ENCODE measurements at regions not wholly inside any gene's neighbourhood (a gene's known extent, or its start where the extent isn't known, plus 50 kb on each side); places are given as distances from the start of the nearest gene placed in this dataset.

DNA sequence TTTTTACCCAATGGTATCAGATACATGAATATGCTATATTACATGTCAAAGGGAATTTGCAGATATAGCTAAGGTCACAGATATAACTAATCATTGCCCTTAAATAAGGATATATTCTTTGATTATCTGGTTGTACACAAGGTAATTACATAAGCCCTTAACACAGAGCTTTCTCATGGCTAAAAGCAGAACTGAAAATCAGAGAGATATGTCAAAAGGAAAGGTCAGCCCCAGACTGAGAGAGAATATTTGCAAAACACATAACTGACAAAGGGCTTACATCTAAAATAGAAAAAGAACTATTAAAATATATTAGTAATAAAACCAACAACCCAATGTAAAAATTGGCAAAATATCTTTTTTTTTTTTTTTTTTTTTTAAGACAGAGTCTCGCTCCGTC is 1029.5 kb upstream of the LRRN3 start:
- H3K4me1 ChIP-seq = no peaks in the 10 kb centered on the region
- H3K36me3 ChIP-seq = no peaks in the 10 kb centered on the region
- no peak overlapping the region for H3K27ac ChIP-seq (replicated peaks in 1 of 4)
- no peak overlapping the region for H3K4me3 ChIP-seq
- TF ChIP-seq POLR2AphosphoS5 (IDR thresholded peaks at IDR 0.05) (no peak), POLR2A (IDR thresholded peaks at IDR 0.05; ENCODE audit: low read depth) (no peak), EP300 (IDR thresholded peaks at IDR 0.05) (no peak)
- TF ChIP-seq, protein P1, sequence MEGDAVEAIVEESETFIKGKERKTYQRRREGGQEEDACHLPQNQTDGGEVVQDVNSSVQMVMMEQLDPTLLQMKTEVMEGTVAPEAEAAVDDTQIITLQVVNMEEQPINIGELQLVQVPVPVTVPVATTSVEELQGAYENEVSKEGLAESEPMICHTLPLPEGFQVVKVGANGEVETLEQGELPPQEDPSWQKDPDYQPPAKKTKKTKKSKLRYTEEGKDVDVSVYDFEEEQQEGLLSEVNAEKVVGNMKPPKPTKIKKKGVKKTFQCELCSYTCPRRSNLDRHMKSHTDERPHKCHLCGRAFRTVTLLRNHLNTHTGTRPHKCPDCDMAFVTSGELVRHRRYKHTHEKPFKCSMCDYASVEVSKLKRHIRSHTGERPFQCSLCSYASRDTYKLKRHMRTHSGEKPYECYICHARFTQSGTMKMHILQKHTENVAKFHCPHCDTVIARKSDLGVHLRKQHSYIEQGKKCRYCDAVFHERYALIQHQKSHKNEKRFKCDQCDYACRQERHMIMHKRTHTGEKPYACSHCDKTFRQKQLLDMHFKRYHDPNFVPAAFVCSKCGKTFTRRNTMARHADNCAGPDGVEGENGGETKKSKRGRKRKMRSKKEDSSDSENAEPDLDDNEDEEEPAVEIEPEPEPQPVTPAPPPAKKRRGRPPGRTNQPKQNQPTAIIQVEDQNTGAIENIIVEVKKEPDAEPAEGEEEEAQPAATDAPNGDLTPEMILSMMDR (IDR thresholded peaks at IDR 0.05) = no peak
- DNase-seq (ENCODE audit: extremely low spot score) = no peak
- 83% methylated on average over 2 of the region's 2 CpGs for WGBS
- H3K27me3 ChIP-seq = no peaks in the 10 kb centered on the region
- H3K9me3 ChIP-seq = no peaks in the 10 kb centered on the region
- intact Hi-C loops (cut with DNase I) = no loop called here

DNA sequence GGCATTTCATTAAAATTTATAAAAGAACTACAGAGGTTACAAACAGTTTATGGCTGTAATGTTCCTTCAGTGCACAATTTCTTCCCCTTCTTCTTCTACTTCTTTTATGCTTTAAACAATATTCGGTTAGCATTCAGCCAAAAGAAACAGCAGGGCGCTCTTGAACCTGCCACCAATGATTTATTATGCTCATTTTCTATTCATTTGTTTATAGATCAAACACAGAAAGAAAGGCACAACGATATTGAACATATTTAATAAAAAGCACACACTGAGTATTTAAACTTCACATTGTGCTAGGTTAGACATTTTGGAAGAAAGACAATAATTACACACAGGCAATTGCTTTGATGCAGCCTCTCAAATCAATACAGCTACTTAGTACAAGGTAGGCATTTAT is 1025.8 kb upstream of the LRRN3 start:
- Histone ChIP-seq H3K36me3 (no peaks in the 10 kb centered on the region), H3K9me3 (no peaks in the 10 kb centered on the region), H3K27ac (replicated peaks in 1 of 4) (no peak overlapping the region), H3K4me1 (no peaks in the 10 kb centered on the region), H3K27me3 (no peaks in the 10 kb centered on the region), H3K4me3 (no peak overlapping the region)
- 29% methylated on average over 3 of the region's 3 CpGs for WGBS
- DNase-seq (ENCODE audit: extremely low spot score) = no peak
- TF ChIP-seq POLR2AphosphoS5 (IDR thresholded peaks at IDR 0.05) (no peak), POLR2A (IDR thresholded peaks at IDR 0.05; ENCODE audit: low read depth) (no peak), EP300 (IDR thresholded peaks at IDR 0.05) (no peak)
- TF ChIP-seq, protein P1 (IDR thresholded peaks at IDR 0.05) = no peak
- intact Hi-C loops (cut with DNase I) = no loop called here

DNA sequence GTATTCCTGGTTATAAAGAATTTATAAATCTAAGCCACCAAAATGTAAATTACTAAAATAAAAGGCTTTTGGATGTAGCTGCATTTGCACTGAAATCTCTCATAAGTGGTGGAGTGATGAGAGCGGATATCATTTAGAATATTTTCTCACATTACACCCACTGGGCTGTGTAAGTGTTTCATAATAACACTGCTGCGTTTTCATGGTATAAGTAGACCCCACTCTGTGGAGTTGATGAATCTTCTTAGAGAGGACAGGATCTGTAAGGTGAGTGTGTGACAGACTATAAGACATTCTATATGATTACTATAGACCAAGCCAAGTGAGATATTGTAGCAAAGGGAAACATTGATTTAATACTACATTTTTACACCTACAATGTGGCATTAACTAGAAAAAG is 1024.1 kb upstream of the LRRN3 start:
- intact Hi-C loops (cut with DNase I) = no loop called here
- H3K9me3 ChIP-seq = no peaks in the 10 kb centered on the region
- H3K36me3 ChIP-seq = no peaks in the 10 kb centered on the region
- no peaks in the 10 kb centered on the region for H3K27me3 ChIP-seq
- TF ChIP-seq EP300 (IDR thresholded peaks at IDR 0.05) = no peak
- TF ChIP-seq POLR2A (IDR thresholded peaks at IDR 0.05; ENCODE audit: low read depth) = no peak
- TF ChIP-seq, protein P1 (IDR thresholded peaks at IDR 0.05) = no peak
- TF ChIP-seq POLR2AphosphoS5 (IDR thresholded peaks at IDR 0.05) = no peak
- no peaks in the 10 kb centered on the region for H3K4me1 ChIP-seq
- 80% methylated on average over 2 of the region's 2 CpGs for WGBS
- no peak overlapping the region for H3K4me3 ChIP-seq
- no peak for DNase-seq (ENCODE audit: extremely low spot score)
- H3K27ac ChIP-seq (replicated peaks in 1 of 4) = no peak overlapping the region

DNA sequence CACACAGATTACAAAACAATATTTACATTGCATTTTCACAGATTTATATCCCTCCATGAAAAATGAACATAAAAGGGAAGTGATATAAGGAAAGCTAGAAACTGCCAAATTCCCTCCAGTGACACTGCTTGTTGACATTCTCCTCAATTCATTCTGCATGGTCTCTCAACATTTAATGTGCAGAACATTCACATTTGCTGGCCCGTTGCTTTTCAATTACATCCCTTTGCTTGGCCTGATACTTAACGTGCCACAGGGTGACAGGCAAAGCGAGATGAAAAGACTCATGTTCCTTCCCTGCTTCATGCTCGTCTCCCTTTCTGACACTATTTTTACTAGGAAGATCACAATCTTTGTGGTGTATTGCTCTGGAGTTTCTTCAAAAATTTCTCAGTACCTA is 1019.7 kb upstream of the LRRN3 start:
- no peak overlapping the region for H3K27ac ChIP-seq (replicated peaks in 1 of 4)
- H3K4me1 ChIP-seq = no peaks in the 10 kb centered on the region
- DNase-seq (ENCODE audit: extremely low spot score) = no peak
- TF ChIP-seq, protein P1 (IDR thresholded peaks at IDR 0.05) = no peak
- no peak for TF ChIP-seq POLR2A (IDR thresholded peaks at IDR 0.05; ENCODE audit: low read depth)
- TF ChIP-seq EP300 (IDR thresholded peaks at IDR 0.05) = no peak
- TF ChIP-seq POLR2AphosphoS5 (IDR thresholded peaks at IDR 0.05) = no peak
- no peaks in the 10 kb centered on the region for H3K36me3 ChIP-seq
- 78% methylated on average over 4 of the region's 4 CpGs for WGBS
- H3K27me3 ChIP-seq = no peaks in the 10 kb centered on the region
- H3K9me3 ChIP-seq = no peaks in the 10 kb centered on the region
- no peak overlapping the region for H3K4me3 ChIP-seq
- intact Hi-C loops (cut with DNase I) = no loop called here

DNA sequence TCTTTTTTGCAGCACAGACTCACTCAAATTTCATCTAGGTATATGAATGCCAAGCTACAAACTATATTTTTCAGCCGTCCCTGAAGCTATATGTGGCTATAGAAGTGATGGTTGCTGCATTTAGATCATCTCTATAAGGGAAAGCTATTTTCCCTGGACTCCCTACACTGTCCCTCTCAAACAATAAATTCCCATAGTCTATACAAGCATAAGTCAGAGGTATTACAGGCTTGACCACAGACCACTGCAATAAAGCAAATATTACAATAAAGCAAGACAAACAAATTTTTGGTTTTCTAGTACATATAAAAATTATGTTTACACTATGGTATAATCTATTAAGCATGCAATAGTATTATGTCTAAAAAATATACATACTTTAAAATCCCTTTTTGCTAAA is 1015.5 kb upstream of the LRRN3 start:
- no peak overlapping the region for H3K4me3 ChIP-seq
- no peak for DNase-seq (ENCODE audit: extremely low spot score)
- no peaks in the 10 kb centered on the region for H3K4me1 ChIP-seq
- 90% methylated on average over 1 of the region's 1 CpG for WGBS
- no peaks in the 10 kb centered on the region for H3K27me3 ChIP-seq
- intact Hi-C loops (cut with DNase I) = no loop called here
- TF ChIP-seq EP300 (IDR thresholded peaks at IDR 0.05) (no peak), POLR2AphosphoS5 (IDR thresholded peaks at IDR 0.05) (no peak), POLR2A (IDR thresholded peaks at IDR 0.05; ENCODE audit: low read depth) (no peak)
- TF ChIP-seq, protein P1 (IDR thresholded peaks at IDR 0.05) = no peak
- H3K36me3 ChIP-seq = no peaks in the 10 kb centered on the region
- H3K27ac ChIP-seq (replicated peaks in 1 of 4) = no peak overlapping the region
- no peaks in the 10 kb centered on the region for H3K9me3 ChIP-seq

Measured in esophagus muscularis mucosa (tissue), 4 donors.